ENCODE measurements at regions not wholly inside any gene's neighbourhood (a gene's known extent, or its start where the extent isn't known, plus 50 kb on each side); places are given as distances from the start of the nearest gene placed in this dataset.

DNA sequence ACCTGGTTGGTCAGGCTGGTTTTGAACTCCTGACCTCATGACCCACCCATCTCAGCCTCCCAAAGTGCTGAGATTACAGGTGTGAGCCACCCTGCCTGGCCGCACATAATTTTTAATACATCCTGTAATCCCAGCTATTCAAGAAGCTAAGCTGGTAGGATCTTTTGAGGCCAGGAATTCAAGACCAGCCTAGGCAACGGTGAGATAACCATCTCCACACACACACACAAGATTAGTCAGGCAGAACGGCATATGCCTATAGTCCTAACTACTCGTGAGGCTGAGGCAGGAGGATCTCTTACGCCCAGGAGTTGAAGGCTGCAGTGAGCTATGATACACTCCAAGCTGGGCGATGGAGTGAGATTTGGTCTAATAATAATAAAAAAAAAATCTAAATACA, 212.4 kb upstream of the NEIL3 start:
- Histone ChIP-seq H3K27ac (no peak overlapping the region), H3K4me1 (no peaks in the 10 kb centered on the region), H3K27me3 (no peaks in the 10 kb centered on the region), H3K9me3 (no peaks in the 10 kb centered on the region), H3K36me3 (no peaks in the 10 kb centered on the region), H3K4me3 (no peak overlapping the region)
- intact Hi-C loops (cut with DNase I): no loop called here
- ATAC-seq (no peak), DNase-seq (no peak)
- TF ChIP-seq, protein P1, sequence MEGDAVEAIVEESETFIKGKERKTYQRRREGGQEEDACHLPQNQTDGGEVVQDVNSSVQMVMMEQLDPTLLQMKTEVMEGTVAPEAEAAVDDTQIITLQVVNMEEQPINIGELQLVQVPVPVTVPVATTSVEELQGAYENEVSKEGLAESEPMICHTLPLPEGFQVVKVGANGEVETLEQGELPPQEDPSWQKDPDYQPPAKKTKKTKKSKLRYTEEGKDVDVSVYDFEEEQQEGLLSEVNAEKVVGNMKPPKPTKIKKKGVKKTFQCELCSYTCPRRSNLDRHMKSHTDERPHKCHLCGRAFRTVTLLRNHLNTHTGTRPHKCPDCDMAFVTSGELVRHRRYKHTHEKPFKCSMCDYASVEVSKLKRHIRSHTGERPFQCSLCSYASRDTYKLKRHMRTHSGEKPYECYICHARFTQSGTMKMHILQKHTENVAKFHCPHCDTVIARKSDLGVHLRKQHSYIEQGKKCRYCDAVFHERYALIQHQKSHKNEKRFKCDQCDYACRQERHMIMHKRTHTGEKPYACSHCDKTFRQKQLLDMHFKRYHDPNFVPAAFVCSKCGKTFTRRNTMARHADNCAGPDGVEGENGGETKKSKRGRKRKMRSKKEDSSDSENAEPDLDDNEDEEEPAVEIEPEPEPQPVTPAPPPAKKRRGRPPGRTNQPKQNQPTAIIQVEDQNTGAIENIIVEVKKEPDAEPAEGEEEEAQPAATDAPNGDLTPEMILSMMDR (IDR thresholded peaks at IDR 0.05): no peak

GRCh38 chr4:177099211-177099610, 210.5 kb upstream of the NEIL3 start:
- intact Hi-C loops (cut with DNase I): no loop called here
- no peaks in the 10 kb centered on the region for H3K27me3 ChIP-seq

DNA sequence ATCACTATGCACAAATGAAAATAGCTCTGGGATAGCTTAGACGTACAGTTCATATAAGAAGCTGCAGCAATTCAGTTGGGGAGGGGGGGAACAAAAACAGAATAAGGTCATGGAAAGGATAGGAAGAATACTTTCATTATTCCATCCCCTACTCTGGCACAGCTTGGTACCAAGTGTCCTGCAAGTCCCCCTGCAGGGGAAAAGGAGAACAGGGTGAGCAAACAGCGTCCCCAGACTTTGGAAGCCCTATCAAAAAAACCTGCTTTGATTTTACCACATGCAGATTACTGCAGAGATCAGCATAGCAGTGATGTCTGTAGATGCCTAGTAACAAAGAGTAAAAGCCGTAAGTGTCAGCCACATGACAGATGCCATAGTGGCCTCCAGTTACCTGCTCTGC, 209.4 kb upstream of the NEIL3 start:
- no peaks in the 10 kb centered on the region for H3K27me3 ChIP-seq
- no peak overlapping the region for H3K27ac ChIP-seq
- no peaks in the 10 kb centered on the region for H3K9me3 ChIP-seq
- no peaks in the 10 kb centered on the region for H3K36me3 ChIP-seq
- no peak for DNase-seq
- H3K4me3 ChIP-seq: no peak overlapping the region
- TF ChIP-seq, protein P1 (IDR thresholded peaks at IDR 0.05): no peak
- H3K4me1 ChIP-seq: no peaks in the 10 kb centered on the region
- no peak for ATAC-seq
- intact Hi-C loops (cut with DNase I): no loop called here

More at GRCh38 chr4:177099211-177099610, 210.5 kb upstream of the NEIL3 start:
- ATAC-seq: no peak
- no peaks in the 10 kb centered on the region for H3K36me3 ChIP-seq
- TF ChIP-seq, protein P1 (IDR thresholded peaks at IDR 0.05): no peak
- H3K4me1 ChIP-seq: no peaks in the 10 kb centered on the region
- H3K4me3 ChIP-seq: no peak overlapping the region
- no peaks in the 10 kb centered on the region for H3K9me3 ChIP-seq
- no peak overlapping the region for H3K27ac ChIP-seq
- DNase-seq: no peak

- TF ChIP-seq, protein P1 (IDR thresholded peaks at IDR 0.05): no peak
- intact Hi-C loops (cut with DNase I): no loop called here
- Histone ChIP-seq H3K9me3 (no peaks in the 10 kb centered on the region), H3K4me1 (no peaks in the 10 kb centered on the region), H3K4me3 (no peak overlapping the region), H3K27ac (no peak overlapping the region), H3K27me3 (no peaks in the 10 kb centered on the region), H3K36me3 (no peaks in the 10 kb centered on the region)
- no peak for DNase-seq
- ATAC-seq: no peak
Observed at GRCh38 chr4:177103619-177104018, 206.1 kb upstream of the NEIL3 start.

DNA sequence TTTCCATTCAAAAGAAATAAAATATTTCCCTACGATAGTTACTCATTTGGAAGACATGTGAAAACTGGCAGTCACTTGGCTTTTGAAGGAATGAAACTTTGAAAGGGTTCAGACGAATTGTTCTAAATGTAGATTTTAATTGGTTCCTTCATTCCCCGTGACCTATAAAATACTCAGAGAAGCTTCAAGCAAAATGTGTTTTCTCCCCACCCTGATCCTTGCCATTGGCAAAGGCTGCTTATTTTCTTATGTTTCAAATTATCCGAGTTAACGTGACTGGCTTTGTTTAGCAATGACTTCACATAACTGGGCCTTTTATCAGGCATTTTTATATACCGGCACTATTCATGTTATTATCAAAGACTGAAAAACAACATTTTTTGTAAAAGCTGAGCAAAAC, 204.1 kb upstream of the NEIL3 start:
- intact Hi-C loops (cut with DNase I): no loop called here
- TF ChIP-seq, protein P1 (IDR thresholded peaks at IDR 0.05): no peak
- DNase-seq: no peak
- no peaks in the 10 kb centered on the region for H3K36me3 ChIP-seq
- no peaks in the 10 kb centered on the region for H3K27me3 ChIP-seq
- H3K9me3 ChIP-seq: no peaks in the 10 kb centered on the region
- no peak overlapping the region for H3K4me3 ChIP-seq
- H3K27ac ChIP-seq: no peak overlapping the region
- H3K4me1 ChIP-seq: no peaks in the 10 kb centered on the region
- ATAC-seq: no peak

- no peaks in the 10 kb centered on the region for H3K27me3 ChIP-seq
- no peaks in the 10 kb centered on the region for H3K9me3 ChIP-seq
- intact Hi-C loops (cut with DNase I): no loop called here
- H3K4me3 ChIP-seq: no peak overlapping the region
- no peaks in the 10 kb centered on the region for H3K4me1 ChIP-seq
- TF ChIP-seq, protein P1 (IDR thresholded peaks at IDR 0.05): no peak
- ATAC-seq: no peak
- no peaks in the 10 kb centered on the region for H3K36me3 ChIP-seq
- no peak overlapping the region for H3K27ac ChIP-seq
- DNase-seq: no peak
Observed at GRCh38 chr4:177107288-177107921, 202.3 kb upstream of the NEIL3 start.

Measured in upper lobe of right lung (tissue), 1 donor.